ENCODE measurements at regions not wholly inside any gene's neighbourhood (a gene's known extent, or its start where the extent isn't known, plus 50 kb on each side); places are given as distances from the start of the nearest gene placed in this dataset.

- TF ChIP-seq CTCF (conservative IDR thresholded peaks at IDR 0.05; ENCODE audit: low read depth, low read length) (no peak), EZH2 (IDR thresholded peaks at IDR 0.05; ENCODE audit: borderline replicate concordance, low read depth, low read length, poor library complexity, severe bottlenecking) (no peak)
Observed at GRCh38 chr6:97666889-97667288, 383.9 kb upstream of the MMS22L start.
